ENCODE measurements at regions not wholly inside any gene's neighbourhood (a gene's known extent, or its start where the extent isn't known, plus 50 kb on each side); places are given as distances from the start of the nearest gene placed in this dataset.
A peak's percentile ranks its signal among the peaks of the same experiment; 100 is the strongest.

GRCh38 chr1:219330669-219331068, 157.0 kb downstream of the LYPLAL1 start:
- Mint-ChIP-seq H3K9me3 (peaks cover 19% of the 10 kb centered on the region), H3K27me3 (ENCODE audit: low read depth) (no peaks in the 10 kb centered on the region), H3K36me3 (peaks cover 12% of the 10 kb centered on the region), H3K4me1 (peaks cover 18% of the 10 kb centered on the region), H3K4me3 (no peak overlapping the region), H3K27ac (peak overlapping the region; percentile 23)
- DNase-seq (ENCODE audit: low spot score in 2 of 2, unreplicated experiment in 2 of 2) = no peak
- no peak for TF ChIP-seq CTCF (IDR thresholded peaks at IDR 0.05; ENCODE audit: unreplicated experiment)

DNA sequence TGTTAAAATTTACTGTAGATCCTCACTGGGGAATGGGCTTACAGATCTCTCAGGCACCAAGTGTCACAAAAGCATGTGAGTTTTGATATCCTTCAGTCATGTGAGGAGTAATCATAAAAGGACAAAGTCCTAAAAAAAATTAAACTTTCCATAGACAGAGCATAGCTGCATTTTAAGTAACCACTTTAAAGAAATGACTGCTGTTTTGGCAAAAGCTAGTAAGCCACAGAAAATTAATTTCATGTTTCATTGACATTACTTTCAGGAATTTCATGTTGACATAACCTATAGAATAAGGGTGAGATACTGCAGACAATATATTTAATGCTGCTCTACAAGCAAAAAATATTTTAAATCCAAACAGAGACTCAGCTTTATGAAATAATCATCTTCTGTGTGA, 156.3 kb downstream of the LYPLAL1 start:
- Mint-ChIP-seq H3K27ac (peak overlapping the region; percentile 81), H3K27me3 (ENCODE audit: low read depth) (no peaks in the 10 kb centered on the region), H3K9me3 (peaks cover 19% of the 10 kb centered on the region), H3K4me1 (peaks cover 22% of the 10 kb centered on the region), H3K4me3 (no peak overlapping the region), H3K36me3 (peaks cover 12% of the 10 kb centered on the region)
- no peak for DNase-seq (ENCODE audit: low spot score in 2 of 2, unreplicated experiment in 2 of 2)
- no peak for TF ChIP-seq CTCF (IDR thresholded peaks at IDR 0.05; ENCODE audit: unreplicated experiment)

DNA sequence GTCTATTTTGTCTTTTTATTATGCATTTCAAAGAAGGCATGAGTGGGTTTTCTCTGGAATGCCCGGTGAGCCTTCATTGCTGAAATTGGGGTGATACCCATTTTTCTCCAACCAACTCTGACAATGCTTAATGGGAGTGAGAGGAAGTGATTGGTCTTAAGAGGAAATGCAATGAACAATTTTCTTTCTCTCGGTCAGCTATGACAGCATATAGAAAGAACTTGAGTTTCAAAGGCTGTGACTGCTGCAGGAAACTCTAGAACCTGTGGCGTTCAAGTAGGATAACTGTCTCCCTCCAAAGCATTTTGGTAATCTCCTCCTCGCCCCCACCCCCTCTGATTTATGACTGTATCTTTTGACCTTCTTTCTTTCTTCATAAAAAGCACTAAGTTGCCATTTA, 155.9 kb downstream of the LYPLAL1 start:
- no peak for TF ChIP-seq CTCF (IDR thresholded peaks at IDR 0.05; ENCODE audit: unreplicated experiment)
- Mint-ChIP-seq H3K4me3 (no peak overlapping the region), H3K27me3 (ENCODE audit: low read depth) (no peaks in the 10 kb centered on the region), H3K36me3 (peaks cover 12% of the 10 kb centered on the region), H3K27ac (peak overlapping the region; percentile 81), H3K4me1 (peaks cover 25% of the 10 kb centered on the region), H3K9me3 (peaks cover 19% of the 10 kb centered on the region)
- DNase-seq (ENCODE audit: low spot score in 2 of 2, unreplicated experiment in 2 of 2) = no peak

DNA sequence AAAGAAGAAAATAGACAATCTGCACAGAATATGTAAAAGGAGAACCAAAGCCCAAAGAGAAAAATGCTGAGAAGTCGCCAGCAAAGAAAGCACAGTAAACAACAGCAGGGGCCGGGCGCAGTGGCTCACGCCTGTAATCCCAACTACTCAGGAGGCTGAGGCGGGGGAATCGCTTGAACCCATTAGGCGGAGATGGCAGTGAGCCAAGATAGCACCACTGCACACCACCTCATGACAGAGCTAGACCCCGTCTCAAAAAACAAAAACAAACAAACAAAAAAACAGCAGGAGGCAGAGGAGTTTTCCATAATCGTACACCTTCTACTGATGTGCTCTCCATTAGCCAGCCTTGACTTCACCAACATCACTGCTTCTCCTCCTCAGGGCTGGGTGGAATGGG, 153.2 kb downstream of the LYPLAL1 start:
- Mint-ChIP-seq H3K27ac (no peak overlapping the region), H3K36me3 (peaks cover 12% of the 10 kb centered on the region), H3K9me3 (peaks cover 12% of the 10 kb centered on the region), H3K4me3 (no peak overlapping the region), H3K4me1 (peaks cover 44% of the 10 kb centered on the region), H3K27me3 (ENCODE audit: low read depth) (no peaks in the 10 kb centered on the region)
- TF ChIP-seq CTCF (IDR thresholded peaks at IDR 0.05; ENCODE audit: unreplicated experiment) = no peak
- no peak for DNase-seq (ENCODE audit: low spot score in 2 of 2, unreplicated experiment in 2 of 2)

GRCh38 chr1:219325368-219325742, 151.7 kb downstream of the LYPLAL1 start:
- DNase-seq (ENCODE audit: low spot score in 2 of 2, unreplicated experiment in 2 of 2) = no peak
- H3K9me3 Mint-ChIP-seq = peaks cover 12% of the 10 kb centered on the region
- TF ChIP-seq CTCF (IDR thresholded peaks at IDR 0.05; ENCODE audit: unreplicated experiment) = no peak
- H3K36me3 Mint-ChIP-seq = peaks cover 12% of the 10 kb centered on the region
- peaks cover 36% of the 10 kb centered on the region for H3K4me1 Mint-ChIP-seq
- H3K27ac Mint-ChIP-seq = no peak overlapping the region
- H3K4me3 Mint-ChIP-seq = no peak overlapping the region
- H3K27me3 Mint-ChIP-seq (ENCODE audit: low read depth) = no peaks in the 10 kb centered on the region
